ENCODE measurements at regions not wholly inside any gene's neighbourhood (a gene's known extent, or its start where the extent isn't known, plus 50 kb on each side); places are given as distances from the start of the nearest gene placed in this dataset.

DNA sequence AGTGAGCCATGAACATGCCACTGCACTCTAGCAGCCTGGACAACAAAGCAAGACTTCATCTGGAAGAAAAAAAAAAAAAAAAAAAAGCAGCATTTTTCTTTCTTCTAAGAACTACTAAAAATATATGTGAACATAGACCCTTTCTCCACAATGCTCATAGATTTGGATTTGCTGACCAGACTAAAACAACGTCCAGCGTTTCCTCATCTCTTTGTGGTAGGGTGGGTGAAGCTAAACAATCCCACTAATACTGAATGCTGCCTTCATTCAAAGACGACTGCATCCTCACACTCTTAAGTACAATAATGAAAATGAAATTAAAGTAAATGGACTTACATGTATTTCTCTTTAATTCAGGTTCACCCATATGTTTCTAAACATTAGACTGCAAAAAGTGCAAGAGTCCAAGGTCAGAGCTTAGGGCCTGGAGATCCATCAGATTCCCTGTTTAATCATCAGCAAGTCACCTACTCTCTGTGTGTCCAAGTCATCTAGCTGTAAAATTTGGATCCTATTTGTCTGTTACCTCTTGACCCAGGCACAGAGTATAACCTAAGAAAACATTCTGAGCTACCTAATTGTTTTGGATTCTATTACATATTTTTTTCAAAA is 99.4 kb upstream of the NHSL1 start:
- no peaks in the 10 kb centered on the region for H3K27me3 ChIP-seq
- no peaks in the 10 kb centered on the region for H3K4me1 ChIP-seq
- TF ChIP-seq POLR2A (IDR thresholded peaks at IDR 0.05), result no peak
- TF ChIP-seq, protein P1, sequence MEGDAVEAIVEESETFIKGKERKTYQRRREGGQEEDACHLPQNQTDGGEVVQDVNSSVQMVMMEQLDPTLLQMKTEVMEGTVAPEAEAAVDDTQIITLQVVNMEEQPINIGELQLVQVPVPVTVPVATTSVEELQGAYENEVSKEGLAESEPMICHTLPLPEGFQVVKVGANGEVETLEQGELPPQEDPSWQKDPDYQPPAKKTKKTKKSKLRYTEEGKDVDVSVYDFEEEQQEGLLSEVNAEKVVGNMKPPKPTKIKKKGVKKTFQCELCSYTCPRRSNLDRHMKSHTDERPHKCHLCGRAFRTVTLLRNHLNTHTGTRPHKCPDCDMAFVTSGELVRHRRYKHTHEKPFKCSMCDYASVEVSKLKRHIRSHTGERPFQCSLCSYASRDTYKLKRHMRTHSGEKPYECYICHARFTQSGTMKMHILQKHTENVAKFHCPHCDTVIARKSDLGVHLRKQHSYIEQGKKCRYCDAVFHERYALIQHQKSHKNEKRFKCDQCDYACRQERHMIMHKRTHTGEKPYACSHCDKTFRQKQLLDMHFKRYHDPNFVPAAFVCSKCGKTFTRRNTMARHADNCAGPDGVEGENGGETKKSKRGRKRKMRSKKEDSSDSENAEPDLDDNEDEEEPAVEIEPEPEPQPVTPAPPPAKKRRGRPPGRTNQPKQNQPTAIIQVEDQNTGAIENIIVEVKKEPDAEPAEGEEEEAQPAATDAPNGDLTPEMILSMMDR (IDR thresholded peaks at IDR 0.05), result no peak
- H3K27ac ChIP-seq, result no peak overlapping the region
- DNase-seq, result no peak
- H3K4me3 ChIP-seq, result no peak overlapping the region
- no peaks in the 10 kb centered on the region for H3K9me3 ChIP-seq
- no peaks in the 10 kb centered on the region for H3K36me3 ChIP-seq

DNA sequence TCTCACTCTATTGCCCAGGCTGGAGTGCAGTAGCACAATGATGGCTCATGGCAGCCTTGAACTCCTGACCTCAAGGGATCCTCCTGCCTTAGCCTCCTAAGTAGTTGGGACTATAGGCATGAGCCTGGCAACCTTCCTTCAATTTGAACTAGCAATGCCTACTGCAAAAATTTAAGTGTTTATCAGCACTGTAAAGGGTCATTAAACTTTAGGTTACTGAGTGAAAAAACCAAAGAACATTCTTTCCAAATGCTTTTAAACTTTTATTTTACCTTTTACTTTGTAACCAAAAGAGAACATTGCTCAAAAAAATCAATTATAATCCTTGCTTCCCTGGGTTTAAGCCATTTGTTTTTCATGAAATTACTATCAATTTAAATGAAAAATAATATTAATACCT is 101.0 kb upstream of the NHSL1 start:
- no peaks in the 10 kb centered on the region for H3K4me1 ChIP-seq
- no peak for DNase-seq
- no peak overlapping the region for H3K4me3 ChIP-seq
- no peak for TF ChIP-seq POLR2A (IDR thresholded peaks at IDR 0.05)
- TF ChIP-seq, protein P1 (IDR thresholded peaks at IDR 0.05), result no peak
- no peaks in the 10 kb centered on the region for H3K9me3 ChIP-seq
- no peaks in the 10 kb centered on the region for H3K27me3 ChIP-seq
- H3K36me3 ChIP-seq, result no peaks in the 10 kb centered on the region
- no peak overlapping the region for H3K27ac ChIP-seq

DNA sequence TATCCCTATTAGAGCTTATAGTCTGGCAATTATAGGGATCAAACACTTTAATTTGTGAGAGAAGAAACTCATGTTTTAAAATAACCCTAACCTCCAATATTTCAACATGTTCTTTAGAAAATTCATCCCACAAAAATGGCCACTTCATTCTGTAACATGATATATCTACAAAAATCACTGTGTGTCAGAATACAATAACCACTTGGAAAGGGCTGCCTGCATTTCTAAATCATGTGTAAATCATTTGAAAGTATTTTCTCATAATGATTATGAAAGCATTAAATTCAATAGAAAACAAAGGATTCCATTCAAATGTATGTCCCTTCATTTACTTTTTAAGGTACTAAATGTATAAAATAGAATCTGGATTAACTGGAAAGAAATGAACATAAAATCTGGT is 101.4 kb upstream of the NHSL1 start:
- H3K27ac ChIP-seq, result no peak overlapping the region
- TF ChIP-seq, protein P1 (IDR thresholded peaks at IDR 0.05), result no peak
- TF ChIP-seq POLR2A (IDR thresholded peaks at IDR 0.05), result no peak
- no peaks in the 10 kb centered on the region for H3K4me1 ChIP-seq
- no peaks in the 10 kb centered on the region for H3K27me3 ChIP-seq
- H3K36me3 ChIP-seq, result no peaks in the 10 kb centered on the region
- no peak overlapping the region for H3K4me3 ChIP-seq
- H3K9me3 ChIP-seq, result no peaks in the 10 kb centered on the region
- no peak for DNase-seq

DNA sequence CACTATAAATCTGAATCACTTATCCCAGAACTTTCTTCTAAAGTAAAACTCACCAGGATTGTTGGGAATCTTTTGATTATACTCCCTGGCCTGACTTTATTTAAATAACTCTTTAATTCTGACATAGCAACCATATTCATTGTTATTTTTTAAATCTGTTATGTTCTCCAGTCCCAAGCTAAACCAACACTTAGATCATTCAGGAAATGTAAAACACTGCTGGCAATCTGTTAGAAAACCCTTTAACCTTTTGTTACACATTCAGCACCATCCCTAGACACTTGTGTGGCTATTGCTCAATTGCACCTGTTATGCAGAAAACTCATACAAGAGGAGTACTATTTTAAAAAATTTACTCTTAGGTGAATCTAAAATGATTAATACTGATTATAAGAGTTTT is 101.8 kb upstream of the NHSL1 start:
- H3K9me3 ChIP-seq, result no peaks in the 10 kb centered on the region
- H3K27me3 ChIP-seq, result no peaks in the 10 kb centered on the region
- H3K4me3 ChIP-seq, result no peak overlapping the region
- no peak overlapping the region for H3K27ac ChIP-seq
- no peaks in the 10 kb centered on the region for H3K36me3 ChIP-seq
- no peak for DNase-seq
- no peaks in the 10 kb centered on the region for H3K4me1 ChIP-seq
- TF ChIP-seq, protein P1 (IDR thresholded peaks at IDR 0.05), result no peak
- TF ChIP-seq POLR2A (IDR thresholded peaks at IDR 0.05), result no peak

DNA sequence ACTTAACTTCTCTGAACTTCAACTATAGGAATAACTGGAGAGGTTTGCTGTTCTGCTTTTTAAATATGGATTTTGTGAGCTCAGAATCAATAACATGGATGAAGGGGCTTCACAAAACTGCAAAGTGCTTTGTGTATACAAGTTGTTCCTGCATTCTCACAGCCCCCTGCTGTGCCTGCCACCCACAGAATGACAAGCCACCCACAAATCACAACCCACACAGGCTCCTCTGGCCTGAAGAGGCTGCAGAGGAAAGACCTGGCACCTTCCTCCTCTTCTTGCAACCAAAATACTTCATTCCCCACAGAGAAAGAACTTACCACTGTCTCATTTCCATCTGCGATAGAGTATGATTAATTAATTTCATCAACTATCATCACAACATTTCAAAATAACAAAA is 106.7 kb upstream of the NHSL1 start:
- Histone ChIP-seq H3K4me1 (no peaks in the 10 kb centered on the region), H3K27ac (no peak overlapping the region), H3K36me3 (no peaks in the 10 kb centered on the region), H3K9me3 (no peaks in the 10 kb centered on the region), H3K4me3 (no peak overlapping the region), H3K27me3 (no peaks in the 10 kb centered on the region)
- DNase-seq, result no peak
- TF ChIP-seq, protein P1 (IDR thresholded peaks at IDR 0.05), result no peak
- no peak for TF ChIP-seq POLR2A (IDR thresholded peaks at IDR 0.05)
